SK-N-SH (cell line): ENCODE measurements at regions not wholly inside any gene's neighbourhood (a gene's known extent, or its start where the extent isn't known, plus 50 kb on each side); places are given as distances from the start of the nearest gene placed in this dataset.

Experiments
- CTCF ChIA-PET: fragments of 300-600, 350-600 bp; formaldehyde crosslinking; extraction: SDS; loops from one replicate; lab custom pipeline; 2021; lab: Yijun Ruan, JAX
- POLR2A ChIA-PET: fragments of 350-600 bp; sonication (Branson Sonifier 250); formaldehyde crosslinking; extraction: SDS; loops from one replicate; lab custom pipeline; 2020; ENCODE audit warnings: antibody characterized with exemption, inconsistent platforms; lab: Yijun Ruan, JAX
- DNase-seq: peaks from one replicate; pipeline ENCODE4 v3.0.0; 2012
- H2AFZ ChIP-seq: fragments of 200-600 bp; sonication (generic); 2 replicates; pipeline ENCODE4 v1.8.1; 2016; ENCODE audit warnings: antibody characterized with exemption, mild to moderate bottlenecking, low read depth
- H3F3A ChIP-seq: fragments of 200-600 bp; sonication (generic); replicated peaks from 2 replicates; pipeline ENCODE3; 2016; ENCODE audit warnings: antibody characterized with exemption, mild to moderate bottlenecking; ENCODE audit not compliant: insufficient read depth
- H3K27ac ChIP-seq, 2 experiments: fragments of 200-500 bp in 1 of 2; fragments of 200-600 bp in 1 of 2; sonication (Bioruptor generic) in 1 of 2; sonication (generic), shearing (Covaris generic) in 1 of 2; 2 replicates each; pipeline versions ENCODE4 v1.5.1 to v1.6.1; 2014 to 2016; ENCODE audit warnings: low read depth in 2 of 2, inconsistent platforms in 1 of 2, low read length in 1 of 2, mild to moderate bottlenecking in 1 of 2, mixed read lengths in 1 of 2
- H3K27me3 ChIP-seq: fragments of 200-600 bp; sonication (generic), shearing (Covaris generic); 2 replicates; pipeline ENCODE4 v1.6.1; 2016; ENCODE audit warnings: mixed run types; ENCODE audit not compliant: insufficient read depth
- H3K36me3 ChIP-seq, 2 experiments: fragments of 200-500 bp in 1 of 2; fragments of 200-600 bp in 1 of 2; sonication (Bioruptor generic) in 1 of 2; sonication (generic) in 1 of 2; replicated peaks in 1 of 2; 2 replicates each; pipeline versions ENCODE3 to v1.5.1; 2014 to 2016; ENCODE audit warnings: low read length in 1 of 2, mild to moderate bottlenecking in 1 of 2; ENCODE audit not compliant: insufficient read depth in 2 of 2, control insufficient read depth in 1 of 2
- H3K4me1 ChIP-seq, 2 experiments: fragments of 200-500 bp in 1 of 2; fragments of 200-600 bp in 1 of 2; sonication (Bioruptor generic) in 1 of 2; sonication (generic), shearing (Covaris generic) in 1 of 2; 2 replicates each; pipeline versions ENCODE4 v1.5.1 to v1.6.1; 2014 to 2016; ENCODE audit warnings: low read depth in 1 of 2, low read length in 1 of 2, mixed run types in 1 of 2; ENCODE audit not compliant: insufficient read depth in 2 of 2, control insufficient read depth in 1 of 2
- H3K4me2 ChIP-seq: fragments of 200-600 bp; sonication (generic), shearing (Covaris generic); 2 replicates; pipeline ENCODE4 v1.6.1; 2017; ENCODE audit warnings: mixed run types
- H3K4me3 ChIP-seq, 2 experiments: fragments of 200-500 bp in 1 of 2; fragments of 200-600 bp in 1 of 2; sonication (Bioruptor generic) in 1 of 2; sonication (generic), shearing (Covaris generic) in 1 of 2; 2 replicates each; pipeline versions ENCODE4 v1.5.1 to v1.8.1; 2014 to 2016; ENCODE audit warnings: low read depth in 2 of 2, inconsistent platforms in 1 of 2, low read length in 1 of 2, mild to moderate bottlenecking in 1 of 2, mixed read lengths in 1 of 2, moderate library complexity in 1 of 2
- H3K79me2 ChIP-seq: fragments of 200-600 bp; sonication (generic); 2 replicates; pipeline ENCODE4 v1.8.1; 2017; ENCODE audit warnings: mild to moderate bottlenecking; ENCODE audit not compliant: insufficient read depth
- H3K9ac ChIP-seq: fragments of 200-600 bp; sonication (generic); 2 replicates; pipeline ENCODE4 v1.6.1; 2017; ENCODE audit warnings: mixed run types
- H3K9me2 ChIP-seq: fragments of 200-600 bp; sonication (generic); 2 replicates; pipeline ENCODE4 v1.6.1; 2017; ENCODE audit warnings: mixed run types
- H3K9me3 ChIP-seq: fragments of 200-600 bp; sonication (generic); 2 replicates; pipeline ENCODE4 v1.6.1; 2017; ENCODE audit warnings: mixed run types, mild to moderate bottlenecking, moderate library complexity
- H4K20me1 ChIP-seq: fragments of 200-600 bp; sonication (generic); 2 replicates; pipeline ENCODE4 v1.6.1; 2017; ENCODE audit warnings: mild to moderate bottlenecking, mixed run types; ENCODE audit not compliant: insufficient read depth
- CHD2 ChIP-seq: fragments of 150-350 bp; IDR thresholded peaks from 2 replicates; pipeline ENCODE4 v1.6.1; 2018; ENCODE audit warnings: low read length; ENCODE audit not compliant: partially characterized antibody
- FOSL2 ChIP-seq: IDR thresholded peaks from 2 replicates; pipeline ENCODE4 v1.4.0; 2012; ENCODE audit warnings: low read depth, mild to moderate bottlenecking, moderate library complexity, borderline replicate concordance
- FOXJ3 ChIP-seq: sonication (generic); formaldehyde crosslinking; IDR thresholded peaks from 2 replicates; pipeline ENCODE4 v1.5.1; 2020; ENCODE audit warnings: mild to moderate bottlenecking, missing genetic modification reagents
- GABPA ChIP-seq: IDR thresholded peaks from 2 replicates; pipeline ENCODE4 v1.4.0; 2012; ENCODE audit warnings: low read depth, mild to moderate bottlenecking
- JUND ChIP-seq: IDR thresholded peaks from 2 replicates; pipeline ENCODE4 v1.4.0; 2012
- MXI1 ChIP-seq: IDR thresholded peaks from 2 replicates; pipeline ENCODE4 v1.6.1; 2012; ENCODE audit warnings: mild to moderate bottlenecking, low read depth, low read length, improper control_type of control experiment
- NFIC ChIP-seq: IDR thresholded peaks from 2 replicates; pipeline ENCODE4 v1.4.0; 2012; ENCODE audit warnings: borderline replicate concordance
- RAD21 ChIP-seq: IDR thresholded peaks from 2 replicates; pipeline ENCODE4 v1.6.1; 2012; ENCODE audit warnings: mild to moderate bottlenecking, low read length
- SMC3 ChIP-seq: IDR thresholded peaks from 2 replicates; pipeline ENCODE4 v1.6.1; 2012; ENCODE audit warnings: low read depth, low read length, improper control_type of control experiment
- TCF12 ChIP-seq: IDR thresholded peaks from 2 replicates; pipeline ENCODE4 v1.4.0; 2012
- TEAD4 ChIP-seq: IDR thresholded peaks from 2 replicates; pipeline ENCODE4 v1.4.0; 2012; ENCODE audit warnings: mild to moderate bottlenecking, borderline replicate concordance; ENCODE audit not compliant: insufficient read depth
- YY1 ChIP-seq: IDR thresholded peaks from 2 replicates; pipeline ENCODE4 v1.4.0; 2012; ENCODE audit warnings: low read depth, mild to moderate bottlenecking
- WGBS: methylation state at CpG from one replicate; pipeline ENCODE4 v1.1.6; 2017; ENCODE audit warnings: low lambda C conversion rate; 5-methylcytosine and 5-hydroxymethylcytosine counted together
- TF ChIP-seq, protein P1 (sequence below): IDR thresholded peaks from 2 replicates; pipeline ENCODE4; 2012
- TF ChIP-seq, protein P2 (sequence below): fragments of 150-350 bp; IDR thresholded peaks from 2 replicates; pipeline ENCODE4 v1.6.1; 2016; ENCODE audit warnings: mild to moderate bottlenecking, low read depth, low read length
- TF ChIP-seq, protein P3 (sequence below): IDR thresholded peaks from 2 replicates; pipeline ENCODE4 v1.4.0; 2012; ENCODE audit warnings: low read depth, borderline replicate concordance
- TF ChIP-seq, protein P4 (sequence below): fragments of 150-350 bp; IDR thresholded peaks from 2 replicates; pipeline ENCODE4 v1.6.1; 2017; ENCODE audit warnings: antibody characterized with exemption, low read length, low read depth, borderline replicate concordance

DNA sequence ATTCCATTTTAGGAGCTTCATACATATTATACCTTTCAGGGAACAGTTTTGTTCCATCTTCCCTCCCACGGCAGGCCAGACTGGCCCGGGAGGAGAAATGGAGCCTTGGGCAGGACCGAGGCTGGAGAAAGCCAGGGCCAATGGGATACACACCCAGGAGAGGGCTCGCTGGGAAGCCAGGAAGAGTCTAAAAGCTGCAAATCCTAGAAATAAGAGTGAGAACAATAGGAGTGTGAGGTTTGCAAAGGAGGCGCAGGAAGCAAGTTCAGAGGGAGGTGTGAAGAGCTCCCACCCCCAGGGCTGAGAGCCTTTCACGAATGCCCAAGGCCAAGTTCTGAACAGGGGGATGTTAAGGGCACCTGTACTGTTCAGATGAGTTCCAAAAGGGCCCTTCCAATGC lies 67.5 kb upstream of the CPSF6 start (continued):
- TF ChIP-seq MXI1 (no peak), TCF12 (no peak), SMC3 (no peak)
- TF ChIP-seq, protein P1, sequence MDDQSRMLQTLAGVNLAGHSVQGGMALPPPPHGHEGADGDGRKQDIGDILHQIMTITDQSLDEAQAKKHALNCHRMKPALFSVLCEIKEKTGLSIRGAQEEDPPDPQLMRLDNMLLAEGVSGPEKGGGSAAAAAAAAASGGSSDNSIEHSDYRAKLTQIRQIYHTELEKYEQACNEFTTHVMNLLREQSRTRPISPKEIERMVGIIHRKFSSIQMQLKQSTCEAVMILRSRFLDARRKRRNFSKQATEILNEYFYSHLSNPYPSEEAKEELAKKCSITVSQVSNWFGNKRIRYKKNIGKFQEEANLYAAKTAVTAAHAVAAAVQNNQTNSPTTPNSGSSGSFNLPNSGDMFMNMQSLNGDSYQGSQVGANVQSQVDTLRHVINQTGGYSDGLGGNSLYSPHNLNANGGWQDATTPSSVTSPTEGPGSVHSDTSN: no peak

DNA sequence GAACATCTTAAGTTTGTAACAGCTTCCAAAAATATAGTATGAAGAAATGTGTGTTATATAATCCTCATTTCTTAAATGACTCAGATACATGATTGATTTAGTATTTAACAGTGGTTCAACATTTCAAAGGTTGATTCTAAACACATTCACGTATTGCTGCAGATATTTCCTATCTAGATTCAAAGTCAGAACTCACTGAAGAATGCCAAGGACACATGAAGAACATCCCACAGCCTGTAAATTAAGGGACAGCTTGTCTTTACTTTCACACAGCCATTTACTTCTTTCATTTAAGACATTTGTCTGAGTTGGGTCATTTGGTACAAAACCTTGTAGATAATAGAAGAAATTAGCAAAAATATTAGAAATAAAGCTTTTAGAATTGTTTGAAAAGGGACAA lies 66.9 kb upstream of the CPSF6 start:
- Histone ChIP-seq H2AFZ (no peak overlapping the region), H3K4me3 (no peak overlapping the region), H3F3A (no peaks in the 10 kb centered on the region), H3K36me3 (no peaks in the 10 kb centered on the region), H3K27ac (no peak overlapping the region), H3K27me3 (no peaks in the 10 kb centered on the region), H3K4me1 (peaks cover 0 to 3% of the 10 kb centered on the region in 2 experiments; a peak in 1 of 4 replicates), H3K9me2 (no peaks in the 10 kb centered on the region), H3K79me2 (no peaks in the 10 kb centered on the region), H3K9ac (no peak overlapping the region), H4K20me1 (no peaks in the 10 kb centered on the region), H3K9me3 (no peaks in the 10 kb centered on the region), H3K4me2 (no peak overlapping the region)
- no peak for TF ChIP-seq FOSL2
- no peak for TF ChIP-seq YY1
- no peak for TF ChIP-seq NFIC
- TF ChIP-seq, protein P2, sequence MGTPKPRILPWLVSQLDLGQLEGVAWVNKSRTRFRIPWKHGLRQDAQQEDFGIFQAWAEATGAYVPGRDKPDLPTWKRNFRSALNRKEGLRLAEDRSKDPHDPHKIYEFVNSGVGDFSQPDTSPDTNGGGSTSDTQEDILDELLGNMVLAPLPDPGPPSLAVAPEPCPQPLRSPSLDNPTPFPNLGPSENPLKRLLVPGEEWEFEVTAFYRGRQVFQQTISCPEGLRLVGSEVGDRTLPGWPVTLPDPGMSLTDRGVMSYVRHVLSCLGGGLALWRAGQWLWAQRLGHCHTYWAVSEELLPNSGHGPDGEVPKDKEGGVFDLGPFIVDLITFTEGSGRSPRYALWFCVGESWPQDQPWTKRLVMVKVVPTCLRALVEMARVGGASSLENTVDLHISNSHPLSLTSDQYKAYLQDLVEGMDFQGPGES: no peak
- no peak for TF ChIP-seq TEAD4
- TF ChIP-seq CHD2: no peak
- no peak for TF ChIP-seq FOXJ3 (CRISPR knock-in tag)
- no peak for TF ChIP-seq RAD21
- TF ChIP-seq JUND: no peak
- TF ChIP-seq, protein P3, sequence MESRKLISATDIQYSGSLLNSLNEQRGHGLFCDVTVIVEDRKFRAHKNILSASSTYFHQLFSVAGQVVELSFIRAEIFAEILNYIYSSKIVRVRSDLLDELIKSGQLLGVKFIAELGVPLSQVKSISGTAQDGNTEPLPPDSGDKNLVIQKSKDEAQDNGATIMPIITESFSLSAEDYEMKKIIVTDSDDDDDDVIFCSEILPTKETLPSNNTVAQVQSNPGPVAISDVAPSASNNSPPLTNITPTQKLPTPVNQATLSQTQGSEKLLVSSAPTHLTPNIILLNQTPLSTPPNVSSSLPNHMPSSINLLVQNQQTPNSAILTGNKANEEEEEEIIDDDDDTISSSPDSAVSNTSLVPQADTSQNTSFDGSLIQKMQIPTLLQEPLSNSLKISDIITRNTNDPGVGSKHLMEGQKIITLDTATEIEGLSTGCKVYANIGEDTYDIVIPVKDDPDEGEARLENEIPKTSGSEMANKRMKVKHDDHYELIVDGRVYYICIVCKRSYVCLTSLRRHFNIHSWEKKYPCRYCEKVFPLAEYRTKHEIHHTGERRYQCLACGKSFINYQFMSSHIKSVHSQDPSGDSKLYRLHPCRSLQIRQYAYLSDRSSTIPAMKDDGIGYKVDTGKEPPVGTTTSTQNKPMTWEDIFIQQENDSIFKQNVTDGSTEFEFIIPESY: no peak
- no peak for TF ChIP-seq GABPA
- TF ChIP-seq, protein P4, sequence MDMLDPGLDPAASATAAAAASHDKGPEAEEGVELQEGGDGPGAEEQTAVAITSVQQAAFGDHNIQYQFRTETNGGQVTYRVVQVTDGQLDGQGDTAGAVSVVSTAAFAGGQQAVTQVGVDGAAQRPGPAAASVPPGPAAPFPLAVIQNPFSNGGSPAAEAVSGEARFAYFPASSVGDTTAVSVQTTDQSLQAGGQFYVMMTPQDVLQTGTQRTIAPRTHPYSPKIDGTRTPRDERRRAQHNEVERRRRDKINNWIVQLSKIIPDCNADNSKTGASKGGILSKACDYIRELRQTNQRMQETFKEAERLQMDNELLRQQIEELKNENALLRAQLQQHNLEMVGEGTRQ: no peak
- no peak for DNase-seq
- POLR2A ChIA-PET: no interaction called here
- CTCF ChIA-PET: interaction anchor here (3.2 to 3.9 kb wide), 2 partner anchors 15 to 16 kb away, joined by 14 to 18 read pairs; no protein-coding TSS in a partner anchor
- 41% methylated on average over 1 of the region's 1 CpG for WGBS
